IMR-90 (cell line): ENCODE measurements at regions not wholly inside any gene's neighbourhood (a gene's known extent, or its start where the extent isn't known, plus 50 kb on each side); places are given as distances from the start of the nearest gene placed in this dataset.

Experiments
- ATAC-seq: fragments of 200-7000 bp; cut with Tn5 transposase; 2 replicates; pipeline ENCODE4 v1.9.1; 2020; ENCODE audit warnings: low read depth, mild to moderate bottlenecking, moderate library complexity
- BruUV-seq: library from RNA; stranded (reverse); fragments of 400-500 nt; replicated peaks from 2 replicates; lab custom pipeline; 2021; lab: Mats Ljungman, UMichigan
- CTCF ChIA-PET: fragments of 300-600 bp; formaldehyde crosslinking; extraction: SDS; loops from one replicate; lab custom pipeline; 2021; ENCODE audit warnings: antibody characterized with exemption; lab: Yijun Ruan, JAX
- POLR2A ChIA-PET: fragments of 300-600 bp; sonication (Branson Sonifier 250); formaldehyde crosslinking; loops from one replicate; lab custom pipeline; 2022; ENCODE audit warnings: antibody characterized with exemption; ENCODE audit not compliant: unreplicated experiment; lab: Charles Lee
- DNase-seq: peaks from one replicate; pipeline ENCODE4 v3.0.0; 2013
- H2AFZ ChIP-seq: replicated peaks from 2 replicates; pipeline ENCODE3; 2013; ENCODE audit warnings: low read length, mild to moderate bottlenecking; ENCODE audit not compliant: poor library complexity
- H2AK5ac ChIP-seq: 2 replicates; pipeline ENCODE4 v1.6.1; 2013; ENCODE audit warnings: low read depth, low read length, inconsistent platforms
- H2AK9ac ChIP-seq: replicated peaks from 2 replicates; pipeline ENCODE3; 2013; ENCODE audit warnings: mild to moderate bottlenecking, low read depth, low read length, moderate library complexity; ENCODE audit not compliant: poor library complexity
- H2BK120ac ChIP-seq: 2 replicates; pipeline ENCODE4 v1.6.1; 2013; ENCODE audit warnings: low read depth, low read length, inconsistent platforms
- H2BK15ac ChIP-seq: 3 replicates; pipeline ENCODE4 v1.6.1; 2013; ENCODE audit warnings: low read depth, low read length, inconsistent platforms
- H2BK20ac ChIP-seq: 2 replicates; pipeline ENCODE4 v1.6.1; 2013; ENCODE audit warnings: low read depth, mild to moderate bottlenecking, inconsistent platforms, low read length, moderate library complexity
- H2BK5ac ChIP-seq: 2 replicates; pipeline ENCODE4 v1.6.1; 2013; ENCODE audit warnings: mild to moderate bottlenecking, low read depth, low read length, inconsistent platforms; ENCODE audit not compliant: poor library complexity, severe bottlenecking
- H3K14ac ChIP-seq: replicated peaks from 2 replicates; pipeline ENCODE4 v1.6.1; 2013; ENCODE audit warnings: low read depth, low read length, inconsistent platforms
- H3K18ac ChIP-seq: 2 replicates; pipeline ENCODE4 v1.6.1; 2013; ENCODE audit warnings: low read depth, low read length, control low read depth
- H3K23ac ChIP-seq: 2 replicates; pipeline ENCODE4 v1.6.1; 2013; ENCODE audit warnings: low read depth, low read length, inconsistent platforms
- H3K27ac ChIP-seq: 2 replicates; pipeline ENCODE4 v1.5.1; 2013; ENCODE audit warnings: mild to moderate bottlenecking, control low read depth, low read length; ENCODE audit not compliant: insufficient read depth
- H3K27me3 ChIP-seq: 2 replicates; pipeline ENCODE4 v1.6.1; 2013; ENCODE audit warnings: low read length; ENCODE audit not compliant: control insufficient read depth, insufficient read depth
- H3K36me3 ChIP-seq: 2 replicates; pipeline ENCODE4 v1.6.1; 2013; ENCODE audit warnings: low read length, mixed read lengths; ENCODE audit not compliant: control insufficient read depth, insufficient read depth
- H3K4ac ChIP-seq: 2 replicates; pipeline ENCODE4 v1.6.1; 2013; ENCODE audit warnings: low read depth, low read length, inconsistent platforms
- H3K4me1 ChIP-seq: 2 replicates; pipeline ENCODE4 v1.6.1; 2013; ENCODE audit warnings: low read length, mixed read lengths; ENCODE audit not compliant: control insufficient read depth, insufficient read depth
- H3K4me2 ChIP-seq: 2 replicates; pipeline ENCODE4 v1.6.1; 2013; ENCODE audit warnings: low read depth, mild to moderate bottlenecking, control low read depth, low read length, moderate library complexity
- H3K4me3 ChIP-seq: 2 replicates; pipeline ENCODE4 v1.5.1; 2013; ENCODE audit warnings: low read depth, mild to moderate bottlenecking, control low read depth, low read length, moderate library complexity; ENCODE audit not compliant: insufficient read depth
- H3K56ac ChIP-seq: 2 replicates; pipeline ENCODE4 v1.6.1; 2013; ENCODE audit warnings: low read length, inconsistent platforms; ENCODE audit not compliant: insufficient read depth; ENCODE audit errors: extremely low read depth
- H3K79me1 ChIP-seq, 2 experiments: 2 replicates each; pipeline ENCODE4 v1.6.1; 2013; ENCODE audit warnings: low read length in 2 of 2, inconsistent platforms in 1 of 2, low read depth in 1 of 2
- H3K9ac ChIP-seq: 2 replicates; pipeline ENCODE4 v1.6.1; 2013; ENCODE audit warnings: low read depth, low read length, control low read depth
- H3K9me1 ChIP-seq: 2 replicates; pipeline ENCODE4 v1.6.1; 2013; ENCODE audit warnings: low read length, inconsistent platforms; ENCODE audit not compliant: insufficient read depth
- H3K9me3 ChIP-seq: 2 replicates; pipeline ENCODE4 v1.6.1; 2013; ENCODE audit warnings: low read length; ENCODE audit not compliant: control insufficient read depth, insufficient read depth
- H4K20me1 ChIP-seq: 2 replicates; pipeline ENCODE4 v1.6.1; 2013; ENCODE audit warnings: low read length, inconsistent platforms; ENCODE audit not compliant: insufficient read depth
- H4K5ac ChIP-seq: 2 replicates; pipeline ENCODE4 v1.6.1; 2013; ENCODE audit warnings: mild to moderate bottlenecking, low read depth, low read length, control low read depth
- H4K8ac ChIP-seq, 2 experiments: 2 replicates each; pipeline ENCODE4 v1.6.1; 2013; ENCODE audit warnings: low read depth in 2 of 2, low read length in 2 of 2, control low read depth in 1 of 2, inconsistent platforms in 1 of 2
- H4K91ac ChIP-seq: 2 replicates; pipeline ENCODE4 v1.6.1; 2013; ENCODE audit warnings: low read depth, low read length, inconsistent platforms; ENCODE audit not compliant: insufficient read depth
- BHLHE40 ChIP-seq: fragments of 150-350 bp; IDR thresholded peaks from 2 replicates; pipeline ENCODE4 v1.6.1; 2016; ENCODE audit warnings: mild to moderate bottlenecking, low read depth, low read length
- CEBPB ChIP-seq: IDR thresholded peaks from 2 replicates; pipeline ENCODE4 v1.6.1; 2012; ENCODE audit warnings: low read depth, low read length, improper control_type of control experiment
- CHD1 ChIP-seq: IDR thresholded peaks from 2 replicates; pipeline ENCODE4 v1.6.1; 2012; ENCODE audit warnings: low read depth, low read length, improper control_type of control experiment
- CTCF ChIP-seq: conservative IDR thresholded peaks from 2 replicates; pipeline ENCODE4 v1.5.1; 2012; ENCODE audit warnings: mild to moderate bottlenecking, low read depth, low read length, improper control_type of control experiment
- FOS ChIP-seq: fragments of 150-350 bp; IDR thresholded peaks from 2 replicates; pipeline ENCODE4 v1.6.1; 2016; ENCODE audit warnings: low read depth, low read length
- MAFK ChIP-seq: IDR thresholded peaks from 2 replicates; pipeline ENCODE4 v1.6.1; 2012; ENCODE audit warnings: low read depth, low read length, improper control_type of control experiment
- MAZ ChIP-seq: IDR thresholded peaks from 2 replicates; pipeline ENCODE4 v1.6.1; 2012; ENCODE audit warnings: low read depth, mild to moderate bottlenecking, low read length, improper control_type of control experiment, moderate library complexity, borderline replicate concordance
- MXI1 ChIP-seq: IDR thresholded peaks from 2 replicates; pipeline ENCODE4 v1.6.1; 2012; ENCODE audit warnings: low read depth, mild to moderate bottlenecking, low read length, moderate library complexity, borderline replicate concordance
- NFE2L2 ChIP-seq: fragments of 150-350 bp; IDR thresholded peaks from 2 replicates; pipeline ENCODE4 v1.6.1; 2016; ENCODE audit warnings: low read depth, mild to moderate bottlenecking, low read length
- POLR2A ChIP-seq: IDR thresholded peaks from 2 replicates; pipeline ENCODE4 v1.6.1; 2012; ENCODE audit warnings: mild to moderate bottlenecking, low read depth, low read length
- RAD21 ChIP-seq: IDR thresholded peaks from 2 replicates; pipeline ENCODE4 v1.6.1; 2012; ENCODE audit warnings: low read length, improper control_type of control experiment
- RCOR1 ChIP-seq: IDR thresholded peaks from 2 replicates; pipeline ENCODE4 v1.6.1; 2012; ENCODE audit warnings: mild to moderate bottlenecking, low read length, improper control_type of control experiment; ENCODE audit not compliant: insufficient replicate concordance
- RFX5 ChIP-seq: IDR thresholded peaks from 2 replicates; pipeline ENCODE4 v1.8.0; 2012; ENCODE audit warnings: low read depth, mild to moderate bottlenecking, low read length, moderate library complexity
- SMC3 ChIP-seq: fragments of 150-350 bp; IDR thresholded peaks from 2 replicates; pipeline ENCODE4 v1.6.1; 2016; ENCODE audit warnings: low read depth, mild to moderate bottlenecking, antibody characterized with exemption, low read length, moderate library complexity
- USF2 ChIP-seq: fragments of 150-350 bp; IDR thresholded peaks from 2 replicates; pipeline ENCODE4 v1.6.1; 2017; ENCODE audit warnings: mild to moderate bottlenecking, antibody characterized with exemption, low read length, low read depth
- WGBS, 2 experiments: methylation state at CpG; one replicate each; pipeline versions ENCODE4 v1.1.5 to v1.1.7; 2013; ENCODE audit warnings: missing lambda C conversion rate in 2 of 2; ENCODE audit not compliant: insufficient read length in 1 of 2; ENCODE audit errors: extremely low coverage in 2 of 2; 5-methylcytosine and 5-hydroxymethylcytosine counted together
- dilution Hi-C: fragments of 300-500 bp; cut with HindIII; formaldehyde crosslinking; loops from one replicate; pipeline ENCODE4 v1.14.3; 2018; ENCODE audit warnings: low sequenced_read_pairs; ENCODE audit not compliant: unreplicated experiment
- in situ Hi-C: fragments of 300-500 bp; cut with MboI; formaldehyde crosslinking; loops from 3 replicates; pipeline ENCODE4 v1.14.3; 2019; ENCODE audit warnings: low sequenced_read_pairs, inconsistent platforms, mixed read lengths
- intact Hi-C: fragments of 100-400 bp; cut with micrococcal nuclease; formaldehyde crosslinking; loops from 2 replicates; pipeline ENCODE4 v1.10.0; 2022
- TF ChIP-seq, protein P1 (sequence below): fragments of 150-350 bp; IDR thresholded peaks from 2 replicates; pipeline ENCODE4 v1.6.1; 2016; ENCODE audit warnings: low read depth, mild to moderate bottlenecking, low read length, moderate library complexity, borderline replicate concordance

DNA sequence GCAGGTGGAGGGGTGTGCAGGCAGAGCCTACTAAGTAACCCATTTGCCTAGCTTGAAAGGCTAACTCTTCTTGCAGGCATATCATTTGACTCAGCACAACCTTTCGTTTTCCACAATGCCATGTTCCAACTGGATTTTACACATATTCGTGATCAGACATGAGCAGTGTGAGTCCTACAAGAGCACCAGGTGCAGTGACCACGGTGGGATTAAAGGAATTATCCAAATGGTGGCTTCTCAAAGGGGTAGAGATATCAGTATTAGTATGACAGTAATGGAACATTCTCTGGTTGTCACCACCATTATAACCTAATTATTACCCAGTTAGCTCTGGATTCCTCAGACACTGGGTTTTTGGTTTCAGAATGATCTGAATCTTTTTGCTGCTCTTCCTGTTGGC lies 323.5 kb downstream of the LMO4 start:
- no CpG with 5 or more reads among the region's 3 CpGs for WGBS, 2 experiments
- no peak overlapping the region for H3K4ac ChIP-seq
- no peaks in the 10 kb centered on the region for H3K9me1 ChIP-seq
- DNase-seq = no peak
- H2AK5ac ChIP-seq = no peak overlapping the region
- TF ChIP-seq POLR2A (no peak), MAFK (no peak), CTCF (no peak), RCOR1 (no peak), USF2 (no peak), CEBPB (no peak), NFE2L2 (no peak), MXI1 (no peak), BHLHE40 (no peak), FOS (no peak), SMC3 (no peak), RFX5 (no peak), RAD21 (no peak), MAZ (no peak), CHD1 (no peak)
- TF ChIP-seq, protein P1, sequence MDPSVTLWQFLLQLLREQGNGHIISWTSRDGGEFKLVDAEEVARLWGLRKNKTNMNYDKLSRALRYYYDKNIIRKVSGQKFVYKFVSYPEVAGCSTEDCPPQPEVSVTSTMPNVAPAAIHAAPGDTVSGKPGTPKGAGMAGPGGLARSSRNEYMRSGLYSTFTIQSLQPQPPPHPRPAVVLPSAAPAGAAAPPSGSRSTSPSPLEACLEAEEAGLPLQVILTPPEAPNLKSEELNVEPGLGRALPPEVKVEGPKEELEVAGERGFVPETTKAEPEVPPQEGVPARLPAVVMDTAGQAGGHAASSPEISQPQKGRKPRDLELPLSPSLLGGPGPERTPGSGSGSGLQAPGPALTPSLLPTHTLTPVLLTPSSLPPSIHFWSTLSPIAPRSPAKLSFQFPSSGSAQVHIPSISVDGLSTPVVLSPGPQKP = no peak
- no peak overlapping the region for H3K14ac ChIP-seq
- no peak overlapping the region for H2BK5ac ChIP-seq
- in situ Hi-C loops = no loop called here
- H2AFZ ChIP-seq = no peak overlapping the region
- dilution Hi-C loops = no loop called here
- POLR2A ChIA-PET = no interaction called here
- H3K27me3 ChIP-seq = no peaks in the 10 kb centered on the region
- H4K8ac ChIP-seq = no peak overlapping the region
- H3K23ac ChIP-seq = no peak overlapping the region
- no peak overlapping the region for H4K91ac ChIP-seq
- no peaks in the 10 kb centered on the region for H4K20me1 ChIP-seq
- H3K9me3 ChIP-seq = no peaks in the 10 kb centered on the region
- no peak overlapping the region for H3K27ac ChIP-seq
- no peaks in the 10 kb centered on the region for H3K79me1 ChIP-seq
- intact Hi-C loops = no loop called here
- H3K4me1 ChIP-seq = no peaks in the 10 kb centered on the region
- no peak overlapping the region for H3K9ac ChIP-seq
- no peak overlapping the region for H2BK120ac ChIP-seq
- CTCF ChIA-PET = no interaction called here
- H2BK15ac ChIP-seq = no peak overlapping the region
- H2BK20ac ChIP-seq = no peak overlapping the region
- H3K56ac ChIP-seq = no peak overlapping the region
- H4K5ac ChIP-seq = no peak overlapping the region
- no TSS peak for BruUV-seq
- H3K4me3 ChIP-seq = no peak overlapping the region
- H2AK9ac ChIP-seq = no peak overlapping the region
- no peaks in the 10 kb centered on the region for H3K36me3 ChIP-seq
- no peak for ATAC-seq
- no peak overlapping the region for H3K4me2 ChIP-seq
- no peak overlapping the region for H3K18ac ChIP-seq
